Activated CD4-positive, alpha-beta T cell treated with anti-CD3 and anti-CD28 coated beads, Interleukin-10, Interleukin-2, amounts not matched to agents 100 ng/mL and 50 ng/mL, durations not matched to agents 16 hours and 8 hours (primary cell): ENCODE measurements at regions not wholly inside any gene's neighbourhood (a gene's known extent, or its start where the extent isn't known, plus 50 kb on each side); places are given as distances from the start of the nearest gene placed in this dataset.
A peak's percentile ranks its signal among the peaks of the same experiment; 100 is the strongest.

Source experiments
- DNase-seq: peaks from one replicate; pipeline ENCODE4 v3.0.0-alpha.2; 2020

DNA sequence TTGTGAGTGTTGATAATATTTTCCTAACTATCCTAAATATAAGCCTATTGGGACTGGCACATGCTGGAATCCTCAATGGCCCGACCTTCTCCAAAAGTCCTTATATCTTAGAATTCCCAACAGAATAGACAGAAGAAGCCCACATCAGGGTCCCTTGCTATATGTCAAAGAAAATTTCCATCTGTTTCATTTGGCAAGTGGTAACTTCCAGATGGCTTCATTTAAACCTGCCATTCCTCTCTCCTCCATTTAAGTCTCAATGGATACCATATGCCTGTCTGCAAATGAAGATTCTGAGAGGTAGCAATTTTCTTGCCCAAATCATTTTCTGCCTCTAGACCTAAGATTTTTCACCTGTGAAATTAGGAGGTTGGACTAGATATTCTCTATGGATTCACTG, 73.1 kb upstream of the KCNA4 start:
- no peak for DNase-seq

GRCh38 chr11:30091246-30091645, 74.4 kb upstream of the KCNA4 start:
- no peak for DNase-seq

GRCh38 chr11:30091737-30092136, 74.9 kb upstream of the KCNA4 start:
- no peak for DNase-seq

DNA sequence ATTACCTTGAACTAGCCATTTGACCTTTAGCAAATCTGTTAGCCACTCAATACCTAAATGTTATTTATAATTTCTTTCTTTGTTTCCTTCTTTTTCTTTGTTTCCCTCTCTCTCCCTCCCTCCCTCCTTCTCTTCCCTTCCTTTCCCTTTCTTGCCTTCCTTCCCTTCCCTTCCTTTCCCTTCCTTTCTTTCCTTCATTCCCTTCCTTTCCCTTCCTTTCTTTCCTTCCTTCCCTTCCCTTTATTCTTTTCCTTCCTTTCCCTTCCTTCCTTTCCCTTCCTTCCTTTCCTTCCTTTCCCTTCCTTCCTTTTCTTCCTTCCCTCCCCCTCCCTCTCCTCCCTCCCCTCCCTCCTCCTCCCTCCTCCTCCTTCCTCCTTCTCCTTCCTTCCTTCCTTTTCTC, 75.7 kb upstream of the KCNA4 start:
- no peak for DNase-seq

DNA sequence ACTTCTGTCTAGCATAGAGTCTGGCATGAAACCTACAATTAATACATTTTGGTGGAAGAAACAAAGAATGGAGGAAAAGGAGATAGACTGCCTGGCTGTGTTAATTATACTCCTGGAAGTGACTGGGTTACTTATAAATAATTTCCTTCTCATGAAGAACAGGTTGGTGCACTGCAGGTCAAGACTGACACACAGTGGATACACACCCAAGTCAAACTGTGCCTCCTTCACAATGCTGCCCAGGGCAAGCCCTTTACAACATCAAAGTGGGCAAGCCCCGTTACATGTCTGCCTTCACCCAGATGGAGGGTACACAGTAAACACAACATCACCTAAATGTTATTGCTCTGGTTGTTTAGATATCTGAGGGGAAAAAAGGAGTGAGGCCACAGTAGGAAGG, 83.7 kb upstream of the KCNA4 start:
- DNase-seq = no peak

GRCh38 chr11:30106222-30107181, 89.7 kb upstream of the KCNA4 start:
- no peak for DNase-seq

DNA sequence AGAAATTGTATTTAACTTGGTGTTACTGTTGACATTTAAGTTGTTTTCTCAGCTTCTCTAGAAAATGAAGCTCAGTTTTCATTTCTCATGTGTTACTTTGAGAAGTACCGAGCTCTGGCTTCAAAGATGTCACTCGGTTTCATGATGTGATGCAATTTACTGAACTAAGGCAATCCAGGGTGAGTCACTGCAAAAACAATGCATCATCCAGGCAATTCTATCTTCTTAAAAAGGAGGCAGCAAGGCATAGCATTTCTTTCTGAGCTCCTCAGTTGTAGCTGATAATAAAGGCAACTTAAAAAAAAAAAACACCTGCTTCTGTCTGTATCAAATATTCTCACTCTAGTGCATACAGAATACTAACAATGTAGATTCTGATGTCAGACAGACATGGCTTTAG, 91.1 kb upstream of the KCNA4 start:
- no peak for DNase-seq

DNA sequence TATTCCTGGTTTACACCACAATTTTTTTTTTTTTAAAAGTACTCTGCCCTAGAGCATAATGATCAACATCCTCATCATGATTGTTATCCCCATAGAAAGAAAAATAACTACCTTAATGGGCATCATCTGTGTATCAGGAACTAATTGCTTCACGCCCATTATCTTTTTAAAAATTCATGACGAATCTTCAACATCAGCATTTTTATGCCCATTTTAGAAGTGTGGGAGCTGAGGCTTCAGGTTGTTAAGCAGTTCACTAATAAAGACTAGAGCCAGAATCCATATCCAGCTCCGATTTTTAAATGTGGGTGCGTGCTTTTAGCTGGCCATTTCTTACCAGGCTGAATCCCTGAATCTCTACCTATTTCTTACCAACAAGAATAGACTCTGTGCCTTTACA, 92.9 kb upstream of the KCNA4 start:
- DNase-seq = no peak

- no peak for DNase-seq
These were observed 93.9 kb upstream of the KCNA4 start for GRCh38 chr11:30110691-30111090.

GRCh38 chr11:30111786-30112185, 95.0 kb upstream of the KCNA4 start:
- no peak for DNase-seq

DNA sequence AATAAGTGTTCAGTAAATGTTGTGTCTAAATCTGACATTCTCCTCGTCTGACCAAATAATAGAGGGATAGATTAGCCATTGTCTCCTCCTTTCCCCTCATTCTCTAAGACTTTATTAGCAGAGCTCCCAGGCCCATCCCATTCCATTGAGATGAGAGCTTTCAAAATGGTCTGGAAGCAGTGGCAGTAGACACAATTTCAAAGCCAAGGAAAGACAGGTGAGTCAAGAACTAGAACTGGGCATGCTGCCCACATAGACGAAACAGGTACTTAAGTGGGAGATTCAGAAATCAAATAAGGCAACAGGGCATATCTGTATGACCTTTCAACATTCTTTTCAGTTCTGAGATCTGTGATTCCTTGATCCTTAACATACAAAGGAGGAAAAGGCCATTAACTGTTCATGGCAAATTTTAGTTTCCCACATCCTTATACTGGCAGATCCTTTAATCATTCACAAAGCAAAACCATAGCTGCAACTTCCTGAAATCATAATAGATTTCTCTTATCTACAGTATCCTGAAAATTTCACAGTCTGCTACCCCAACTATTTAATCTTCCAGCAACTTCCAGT, 96.6 kb upstream of the KCNA4 start:
- no peak for DNase-seq

DNA sequence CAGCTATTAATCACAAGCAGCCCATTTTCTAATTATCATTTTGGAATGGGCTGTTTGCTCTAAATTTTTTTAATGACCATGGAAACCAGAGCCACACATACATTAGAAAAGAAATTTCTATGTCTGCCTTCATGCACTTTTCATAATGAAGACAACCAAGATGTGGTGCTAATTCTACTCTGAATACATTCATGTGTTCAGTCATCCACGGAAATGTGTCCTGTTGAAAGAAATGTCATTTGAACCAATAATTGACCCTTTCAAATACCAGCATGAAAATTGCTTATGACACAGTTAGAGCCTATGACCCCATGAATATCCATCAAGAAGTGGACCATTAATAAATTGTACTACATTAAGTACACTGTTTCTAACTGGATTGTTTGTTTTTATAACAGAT, 99.7 kb upstream of the KCNA4 start:
- DNase-seq = no peak

DNA sequence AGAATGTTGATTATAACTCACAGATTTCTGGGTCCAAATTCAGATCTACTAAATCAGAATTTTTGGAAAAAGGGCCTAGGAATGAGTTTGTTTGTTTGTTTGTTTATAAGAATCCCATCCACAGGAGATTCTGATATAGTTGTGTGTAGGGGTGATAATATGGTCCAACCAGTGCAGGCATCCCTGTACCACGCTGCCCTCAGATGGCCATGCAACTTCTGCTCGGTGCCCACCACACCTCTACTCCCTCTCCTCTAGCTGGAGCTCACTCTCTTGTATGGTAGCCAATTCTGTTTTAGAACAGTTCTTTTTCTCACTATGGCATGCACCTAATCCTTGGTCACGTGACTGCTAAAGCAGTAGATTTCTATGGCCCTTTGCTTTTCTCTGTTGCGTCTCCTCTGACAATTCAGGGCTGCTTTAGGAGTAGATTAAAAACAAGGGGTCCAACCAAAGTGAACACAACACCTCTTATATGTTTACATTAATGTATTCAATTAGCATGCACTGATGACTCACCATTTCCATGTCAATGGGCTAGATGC, 103.3 kb upstream of the KCNA4 start:
- no peak for DNase-seq

DNA sequence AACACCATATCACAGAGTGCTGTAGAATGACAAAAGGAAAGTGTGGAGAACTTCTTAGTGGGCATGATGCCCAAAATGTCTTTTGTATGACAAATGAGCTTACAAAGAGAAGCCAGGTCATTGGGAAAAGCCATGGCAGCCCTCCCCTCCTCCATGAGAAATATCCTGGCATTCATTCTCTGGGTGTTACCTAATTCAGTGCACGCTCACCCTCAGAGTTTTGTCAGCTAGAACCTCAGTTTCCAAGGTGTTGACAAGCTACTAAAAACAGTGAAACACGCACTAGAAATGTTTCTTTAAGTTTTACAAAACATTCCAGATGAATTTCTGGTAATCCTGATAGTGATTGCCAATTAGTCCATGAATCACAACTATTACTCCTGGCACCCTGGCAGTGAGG, 105.4 kb upstream of the FSHB start:
- DNase-seq = no peak

GRCh38 chr11:30128269-30128932, 102.4 kb upstream of the FSHB start:
- DNase-seq = peak; percentile 14

GRCh38 chr11:30131535-30131934, 99.3 kb upstream of the FSHB start:
- DNase-seq = no peak

DNA sequence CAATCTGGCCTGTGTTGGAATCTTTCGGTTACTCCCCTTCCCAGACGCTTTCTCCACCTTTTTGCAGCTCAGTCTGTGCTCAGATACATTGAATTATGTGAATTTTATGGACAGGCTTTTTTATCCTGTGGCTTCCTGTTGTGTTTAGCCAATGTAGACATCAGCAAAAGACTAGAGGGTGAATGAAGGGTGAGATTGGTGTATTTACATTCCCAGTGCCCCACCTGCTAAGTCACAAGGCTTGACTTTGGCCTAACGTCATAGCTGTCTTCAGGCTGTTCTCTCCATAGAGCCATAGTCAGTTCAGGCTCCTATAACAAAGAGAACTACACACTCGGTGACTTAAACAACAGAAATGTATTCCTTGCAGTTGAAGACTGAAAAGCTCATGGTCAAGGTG, 97.5 kb upstream of the FSHB start:
- no peak for DNase-seq

GRCh38 chr11:30143098-30143705, 87.6 kb upstream of the FSHB start:
- DNase-seq = peak; percentile 55

DNA sequence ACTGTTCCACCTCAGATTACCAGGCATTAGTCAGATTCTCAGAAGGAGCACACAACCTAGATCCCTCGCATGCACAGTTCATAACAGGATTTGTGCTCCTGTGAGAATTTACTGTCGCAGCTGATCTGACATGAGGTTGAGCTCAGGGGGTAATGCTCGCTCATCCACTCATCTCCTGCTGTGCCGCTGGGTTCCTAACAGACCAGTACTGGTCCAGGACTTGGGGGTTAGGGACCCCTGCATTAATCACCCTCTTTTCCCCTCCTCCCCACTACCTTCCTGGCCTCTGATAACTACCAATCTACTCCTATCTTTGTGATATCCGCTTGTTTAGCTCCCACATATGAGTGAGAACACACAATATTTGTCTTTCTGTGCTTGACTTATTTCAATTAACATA, 83.5 kb upstream of the FSHB start:
- no peak for DNase-seq

- no peak for DNase-seq
These were observed 80.8 kb upstream of the FSHB start for GRCh38 chr11:30149998-30150397.

GRCh38 chr11:30150425-30150824, 80.4 kb upstream of the FSHB start:
- no peak for DNase-seq

GRCh38 chr11:30153008-30153407, 77.8 kb upstream of the FSHB start:
- no peak for DNase-seq

DNA sequence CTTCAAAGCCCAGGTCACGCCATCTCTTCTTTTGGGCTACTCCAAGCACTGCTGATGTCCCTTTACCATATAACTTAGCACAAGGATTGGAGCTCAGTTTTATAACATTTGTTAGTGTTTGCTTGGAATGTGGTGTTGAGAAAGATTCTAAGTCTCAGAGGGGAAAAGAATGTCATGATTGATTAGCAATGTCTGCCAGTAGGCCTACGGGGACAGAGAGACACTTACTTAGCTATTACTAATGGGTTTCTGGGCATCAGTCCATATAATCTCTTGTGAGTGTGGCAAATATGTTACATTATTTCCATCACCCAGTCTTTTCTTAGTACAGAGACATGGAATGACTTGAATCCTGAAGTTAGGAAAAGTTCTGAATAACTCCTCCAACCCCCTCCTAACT, 75.4 kb upstream of the FSHB start:
- no peak for DNase-seq
